H1 (cell line): ENCODE measurements at regions not wholly inside any gene's neighbourhood (a gene's known extent, or its start where the extent isn't known, plus 50 kb on each side); places are given as distances from the start of the nearest gene placed in this dataset.

Experiments
- CTCF ChIP-seq, 3 experiments: IDR thresholded peaks; 1 replicate in 2 of 3; 2 replicates in 1 of 3; pipeline versions ENCODE4 v1.5.1 to v1.6.1; 2011; ENCODE audit warnings: low read length in 3 of 3, mild to moderate bottlenecking in 3 of 3, inconsistent platforms in 2 of 3, low read depth in 1 of 3, moderate library complexity in 1 of 3; ENCODE audit not compliant: insufficient read depth in 1 of 3; ENCODE audit errors: control extremely low read depth in 1 of 3
- JUN ChIP-seq: IDR thresholded peaks from 2 replicates; pipeline ENCODE4 v1.6.1; 2011; ENCODE audit warnings: low read depth, mild to moderate bottlenecking, improper control_type of control experiment, low read length

GRCh38 chr16:54521327-54521726 lies 234.7 kb upstream of the IRX3 start:
- TF ChIP-seq JUN = no peak
- no peak for TF ChIP-seq CTCF (IDR thresholded peaks at IDR 0.05; ENCODE audit: control extremely low read depth in 1 of 3, insufficient read depth in 1 of 3, low read depth in 1 of 3, low read length in 3 of 3)
